ENCODE measurements at regions not wholly inside any gene's neighbourhood (a gene's known extent, or its start where the extent isn't known, plus 50 kb on each side); places are given as distances from the start of the nearest gene placed in this dataset.

DNA sequence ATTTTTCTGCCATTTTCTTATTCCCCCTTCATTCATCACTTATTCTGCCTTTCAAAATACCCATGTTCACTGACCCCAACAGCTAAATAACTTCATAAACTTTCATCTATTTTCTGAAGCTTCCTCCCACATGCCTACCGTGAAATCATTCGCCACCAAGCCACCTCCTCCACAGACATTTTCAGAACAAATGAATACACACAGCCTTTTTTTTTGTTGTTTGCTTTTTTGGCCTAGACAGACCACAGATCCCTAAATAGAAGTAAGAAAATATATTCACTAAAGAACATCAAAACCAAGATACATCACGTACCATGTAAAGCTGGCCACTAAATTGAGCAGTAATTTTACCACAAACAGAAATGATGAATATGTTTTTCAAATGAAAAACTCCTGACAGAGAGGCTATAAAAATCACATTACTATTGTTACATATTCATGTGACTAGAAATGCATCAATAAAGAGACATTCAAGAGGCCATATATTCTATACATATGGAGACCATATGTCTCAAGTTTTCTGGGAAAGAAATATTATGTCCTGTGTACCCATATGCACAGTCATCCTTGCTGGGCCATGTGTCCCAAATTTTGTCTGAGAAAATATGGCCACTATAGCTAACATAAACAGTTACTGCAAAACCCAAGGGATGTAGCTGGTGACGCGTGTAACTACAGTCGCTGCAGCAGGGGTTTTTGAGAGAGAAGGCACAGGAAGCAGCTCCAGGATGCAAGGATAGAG, 200.3 kb downstream of the FBXO15 start:
- DNase-seq = no peak
- no peak overlapping the region for H3K4me3 Mint-ChIP-seq
- no peaks in the 10 kb centered on the region for H3K36me3 ChIP-seq (ENCODE audit: insufficient read depth, low read length)
- no peak overlapping the region for H3K27ac ChIP-seq (ENCODE audit: low read depth, low read length)
- no peaks in the 10 kb centered on the region for H3K27me3 Mint-ChIP-seq
- peaks cover 0 to 2% (median 0%) of the 10 kb centered on the region in 8 donors for H3K9me3 Mint-ChIP-seq
- no peaks in the 10 kb centered on the region for H3K36me3 Mint-ChIP-seq
- H3K27me3 ChIP-seq (ENCODE audit: insufficient read depth, low read length) = no peaks in the 10 kb centered on the region
- POLR2A ChIA-PET (ENCODE audit: partially characterized antibody) = no interaction called here
- no peaks in the 10 kb centered on the region for H3K4me1 ChIP-seq (ENCODE audit: insufficient read depth, low read length)
- no peak overlapping the region for H3K27ac Mint-ChIP-seq
- no peaks in the 10 kb centered on the region for H3K9me3 ChIP-seq (ENCODE audit: control insufficient read depth in 1 of 2, low read length in 2 of 2)
- CTCF ChIA-PET (ENCODE audit: partially characterized antibody) = no interaction called here
- peaks cover 0 to 4% (median 0%) of the 10 kb centered on the region in 4 donors for H3K4me1 Mint-ChIP-seq
- H3K4me3 ChIP-seq (ENCODE audit: low read length in 2 of 2) = no peak overlapping the region
- intact Hi-C loops (cut with micrococcal nuclease) = no loop called here

GRCh38 chr18:73945130-73945792, 202.4 kb downstream of the FBXO15 start:
- CTCF ChIA-PET (ENCODE audit: partially characterized antibody) = no interaction called here
- no peak overlapping the region for H3K27ac ChIP-seq (ENCODE audit: low read depth, low read length)
- H3K4me1 ChIP-seq (ENCODE audit: insufficient read depth, low read length) = no peaks in the 10 kb centered on the region
- H3K36me3 ChIP-seq (ENCODE audit: insufficient read depth, low read length) = no peaks in the 10 kb centered on the region
- intact Hi-C loops (cut with micrococcal nuclease) = no loop called here
- H3K27me3 Mint-ChIP-seq = no peaks in the 10 kb centered on the region
- POLR2A ChIA-PET (ENCODE audit: partially characterized antibody) = no interaction called here
- H3K9me3 ChIP-seq (ENCODE audit: control insufficient read depth in 1 of 2, low read length in 2 of 2) = no peaks in the 10 kb centered on the region
- H3K9me3 Mint-ChIP-seq = peaks cover 0 to 2% (median 0%) of the 10 kb centered on the region in 8 donors
- H3K27me3 ChIP-seq (ENCODE audit: insufficient read depth, low read length) = no peaks in the 10 kb centered on the region
- no peak overlapping the region for H3K27ac Mint-ChIP-seq
- no peak for DNase-seq
- no peaks in the 10 kb centered on the region for H3K4me1 Mint-ChIP-seq
- no peak overlapping the region for H3K4me3 ChIP-seq (ENCODE audit: low read length in 2 of 2)
- no peaks in the 10 kb centered on the region for H3K36me3 Mint-ChIP-seq
- no peak overlapping the region for H3K4me3 Mint-ChIP-seq

DNA sequence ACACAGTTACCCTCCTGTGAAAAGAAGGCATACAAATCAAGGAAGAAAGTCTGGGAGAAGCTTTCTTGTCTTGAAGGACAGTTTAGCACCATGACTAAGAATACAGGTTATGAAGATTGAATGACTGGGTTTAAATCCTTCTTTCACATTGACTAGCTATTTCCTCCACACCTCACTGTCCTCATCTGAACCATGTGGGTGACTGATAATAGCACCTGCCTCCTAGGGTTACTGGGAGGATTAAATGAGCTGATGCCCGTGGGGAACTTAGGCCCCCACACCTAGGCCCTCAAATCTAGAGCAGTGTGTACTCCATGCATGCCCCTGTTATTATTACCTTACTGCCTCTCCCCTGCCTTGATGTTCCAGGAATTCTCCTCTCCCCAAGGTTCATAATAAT, 202.9 kb downstream of the FBXO15 start:
- CTCF ChIA-PET (ENCODE audit: partially characterized antibody) = no interaction called here
- H3K4me1 ChIP-seq (ENCODE audit: insufficient read depth, low read length) = no peaks in the 10 kb centered on the region
- H3K27ac ChIP-seq (ENCODE audit: low read depth, low read length) = no peak overlapping the region
- intact Hi-C loops (cut with micrococcal nuclease) = no loop called here
- no peaks in the 10 kb centered on the region for H3K36me3 ChIP-seq (ENCODE audit: insufficient read depth, low read length)
- H3K4me3 Mint-ChIP-seq = no peak overlapping the region
- no peak overlapping the region for H3K27ac Mint-ChIP-seq
- no peaks in the 10 kb centered on the region for H3K27me3 ChIP-seq (ENCODE audit: insufficient read depth, low read length)
- POLR2A ChIA-PET (ENCODE audit: partially characterized antibody) = no interaction called here
- peaks cover 0 to 2% (median 0%) of the 10 kb centered on the region in 8 donors for H3K9me3 Mint-ChIP-seq
- DNase-seq = no peak
- no peaks in the 10 kb centered on the region for H3K9me3 ChIP-seq (ENCODE audit: control insufficient read depth in 1 of 2, low read length in 2 of 2)
- H3K36me3 Mint-ChIP-seq = no peaks in the 10 kb centered on the region
- peaks cover 0 to 2% of the 10 kb centered on the region in 2 donors for H3K27me3 Mint-ChIP-seq
- H3K4me1 Mint-ChIP-seq = no peaks in the 10 kb centered on the region
- no peak overlapping the region for H3K4me3 ChIP-seq (ENCODE audit: low read length in 2 of 2)

DNA sequence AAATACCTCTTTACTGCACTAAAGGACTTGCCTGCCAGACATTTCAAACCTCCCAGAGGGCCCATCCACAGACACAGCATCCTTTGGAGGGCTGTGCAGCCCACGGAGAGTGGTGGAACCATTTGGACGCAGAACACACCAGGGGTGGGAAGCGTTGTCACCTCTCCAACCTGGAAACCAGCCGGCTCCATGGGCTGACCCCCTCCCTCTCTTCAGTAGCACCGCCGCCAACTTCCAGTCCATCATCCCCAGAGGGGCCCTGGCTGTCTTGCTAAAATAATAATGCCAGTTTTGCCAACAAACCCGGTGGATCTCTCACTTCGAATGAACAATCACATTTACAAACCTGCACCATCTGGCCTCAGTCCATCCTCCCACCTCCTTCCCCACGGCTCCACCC, 203.9 kb downstream of the FBXO15 start:
- Histone ChIP-seq H3K27me3 (ENCODE audit: insufficient read depth, low read length) (no peaks in the 10 kb centered on the region), H3K4me3 (ENCODE audit: low read length in 2 of 2) (no peak overlapping the region), H3K4me1 (ENCODE audit: insufficient read depth, low read length) (no peaks in the 10 kb centered on the region), H3K9me3 (ENCODE audit: control insufficient read depth in 1 of 2, low read length in 2 of 2) (no peaks in the 10 kb centered on the region), H3K36me3 (ENCODE audit: insufficient read depth, low read length) (no peaks in the 10 kb centered on the region), H3K27ac (ENCODE audit: low read depth, low read length) (no peak overlapping the region)
- CTCF ChIA-PET (ENCODE audit: partially characterized antibody) = no interaction called here
- Mint-ChIP-seq H3K4me1 (no peaks in the 10 kb centered on the region), H3K36me3 (no peaks in the 10 kb centered on the region), H3K27ac (no peak overlapping the region), H3K4me3 (no peak overlapping the region), H3K9me3 (peaks cover 0 to 2% (median 0%) of the 10 kb centered on the region in 8 donors), H3K27me3 (peaks cover 2 to 4% of the 10 kb centered on the region in 2 donors)
- intact Hi-C loops (cut with micrococcal nuclease) = no loop called here
- POLR2A ChIA-PET (ENCODE audit: partially characterized antibody) = no interaction called here
- DNase-seq = no peak

DNA sequence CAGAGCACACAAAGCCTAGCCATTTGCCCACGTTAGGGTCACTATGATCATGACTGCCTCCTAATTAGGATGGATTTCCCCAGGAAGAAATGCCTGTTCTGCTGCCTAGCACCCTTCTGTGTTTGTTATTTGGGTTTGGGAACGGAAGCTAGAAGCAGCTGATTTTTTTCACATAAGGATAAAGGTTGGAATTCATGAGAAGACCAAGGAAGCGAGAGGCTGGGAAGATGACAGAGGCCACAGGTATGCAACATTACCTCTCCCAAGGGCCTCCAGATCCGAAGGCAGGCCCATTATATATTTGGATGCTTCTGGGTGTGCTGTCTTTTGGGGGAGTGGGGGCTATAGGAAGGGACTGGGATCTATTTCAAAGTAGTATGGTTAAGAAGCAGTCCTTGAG, 204.7 kb downstream of the FBXO15 start:
- no peak overlapping the region for H3K4me3 Mint-ChIP-seq

GRCh38 chr18:73942081-73942625, 205.5 kb downstream of the FBXO15 start:
- Mint-ChIP-seq H3K27ac (no peak overlapping the region), H3K9me3 (peaks cover 0 to 2% (median 0%) of the 10 kb centered on the region in 8 donors), H3K27me3 (peaks cover 2 to 4% of the 10 kb centered on the region in 2 donors), H3K36me3 (no peaks in the 10 kb centered on the region), H3K4me1 (no peaks in the 10 kb centered on the region), H3K4me3 (no peak overlapping the region)
- H3K9me3 ChIP-seq (ENCODE audit: control insufficient read depth in 1 of 2, low read length in 2 of 2) = no peaks in the 10 kb centered on the region
- no peak overlapping the region for H3K27ac ChIP-seq (ENCODE audit: low read depth, low read length)
- no peaks in the 10 kb centered on the region for H3K27me3 ChIP-seq (ENCODE audit: insufficient read depth, low read length)
- DNase-seq = no peak
- no peak overlapping the region for H3K4me3 ChIP-seq (ENCODE audit: low read length in 2 of 2)
- no peaks in the 10 kb centered on the region for H3K36me3 ChIP-seq (ENCODE audit: insufficient read depth, low read length)
- intact Hi-C loops (cut with micrococcal nuclease) = no loop called here
- ChIA-PET CTCF (ENCODE audit: partially characterized antibody) (no interaction called here), POLR2A (ENCODE audit: partially characterized antibody) (no interaction called here)
- H3K4me1 ChIP-seq (ENCODE audit: insufficient read depth, low read length) = no peaks in the 10 kb centered on the region

More for the DNA sequence above, 204.7 kb downstream of the FBXO15 start:
- Histone ChIP-seq H3K4me3 (ENCODE audit: low read length in 2 of 2) (no peak overlapping the region), H3K27ac (ENCODE audit: low read depth, low read length) (no peak overlapping the region), H3K36me3 (ENCODE audit: insufficient read depth, low read length) (no peaks in the 10 kb centered on the region), H3K27me3 (ENCODE audit: insufficient read depth, low read length) (no peaks in the 10 kb centered on the region), H3K4me1 (ENCODE audit: insufficient read depth, low read length) (no peaks in the 10 kb centered on the region), H3K9me3 (ENCODE audit: control insufficient read depth in 1 of 2, low read length in 2 of 2) (no peaks in the 10 kb centered on the region)
- Mint-ChIP-seq H3K9me3 (peaks cover 0 to 2% (median 0%) of the 10 kb centered on the region in 8 donors), H3K27me3 (peaks cover 2 to 4% of the 10 kb centered on the region in 2 donors), H3K36me3 (no peaks in the 10 kb centered on the region), H3K4me1 (no peaks in the 10 kb centered on the region), H3K27ac (no peak overlapping the region)
- ChIA-PET CTCF (ENCODE audit: partially characterized antibody) (no interaction called here), POLR2A (ENCODE audit: partially characterized antibody) (no interaction called here)
- DNase-seq = no peak
- intact Hi-C loops (cut with micrococcal nuclease) = no loop called here

DNA sequence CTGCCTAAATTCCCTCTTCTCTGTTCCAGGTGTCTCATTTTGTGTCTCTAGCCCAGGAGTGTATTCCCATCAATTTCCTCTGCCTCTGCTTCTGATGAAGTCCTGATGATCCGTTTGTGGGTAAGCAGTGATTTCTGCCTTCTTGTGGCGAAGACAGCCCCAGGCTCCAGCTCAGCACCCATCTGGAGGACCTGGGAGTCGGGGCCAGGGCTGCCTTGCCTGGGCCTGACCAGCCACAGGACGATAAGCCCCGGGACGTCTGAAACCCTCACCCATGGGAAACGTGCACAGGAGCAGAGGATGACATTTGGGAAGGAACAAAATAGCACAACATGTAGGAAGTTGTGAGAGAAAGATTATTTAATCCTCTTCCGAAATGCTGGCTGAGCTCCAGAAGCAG, 206.9 kb downstream of the FBXO15 start:
- H3K27ac ChIP-seq (ENCODE audit: low read depth, low read length) = no peak overlapping the region
- no peak for DNase-seq
- H3K4me1 ChIP-seq (ENCODE audit: insufficient read depth, low read length) = no peaks in the 10 kb centered on the region
- Mint-ChIP-seq H3K9me3 (peaks cover 0 to 2% (median 0%) of the 10 kb centered on the region in 8 donors), H3K4me1 (no peaks in the 10 kb centered on the region), H3K36me3 (no peaks in the 10 kb centered on the region), H3K27ac (no peak overlapping the region), H3K27me3 (peaks cover 2 to 4% of the 10 kb centered on the region in 2 donors), H3K4me3 (no peak overlapping the region)
- intact Hi-C loops (cut with micrococcal nuclease) = no loop called here
- H3K36me3 ChIP-seq (ENCODE audit: insufficient read depth, low read length) = no peaks in the 10 kb centered on the region
- ChIA-PET CTCF (ENCODE audit: partially characterized antibody) (no interaction called here), POLR2A (ENCODE audit: partially characterized antibody) (no interaction called here)
- H3K9me3 ChIP-seq (ENCODE audit: control insufficient read depth in 1 of 2, low read length in 2 of 2) = no peaks in the 10 kb centered on the region
- H3K4me3 ChIP-seq (ENCODE audit: low read length in 2 of 2) = no peak overlapping the region
- no peaks in the 10 kb centered on the region for H3K27me3 ChIP-seq (ENCODE audit: insufficient read depth, low read length)

Measured in CD4-positive, alpha-beta memory T cell (primary cell).